PC-9 (cell line): ENCODE measurements at regions not wholly inside any gene's neighbourhood (a gene's known extent, or its start where the extent isn't known, plus 50 kb on each side); places are given as distances from the start of the nearest gene placed in this dataset.

Source experiments
- BruUV-seq: library from RNA; stranded (reverse); fragments of 400-500 nt; replicated peaks from 2 replicates; lab custom pipeline; 2021; lab: Mats Ljungman, UMichigan
- CTCF ChIA-PET: fragments of 300-600 bp; sonication (Branson Sonifier 250); formaldehyde crosslinking; loops from one replicate; lab custom pipeline; 2022; ENCODE audit warnings: antibody characterized with exemption; lab: Charles Lee
- POLR2A ChIA-PET: fragments of 300-600 bp; sonication (Branson Sonifier 250); formaldehyde crosslinking; loops from one replicate; lab custom pipeline; 2022; ENCODE audit warnings: antibody characterized with exemption; ENCODE audit not compliant: unreplicated experiment; lab: Charles Lee
- DNase-seq, 2 experiments: peaks; one replicate each; pipeline versions ENCODE4 v3.0.0 to v3.0.0-alpha.2; 2015 to 2022; ENCODE audit warnings: mixed read lengths in 1 of 2
- H2AFZ ChIP-seq: fragments of 200-600 bp; sonication (generic); 2 replicates; pipeline ENCODE4 v1.8.1; 2017; ENCODE audit warnings: antibody characterized with exemption
- H3F3A ChIP-seq: fragments of 200-600 bp; sonication (generic); 2 replicates; pipeline ENCODE4 v1.8.1; 2017; ENCODE audit warnings: antibody characterized with exemption, mild to moderate bottlenecking, low read depth; ENCODE audit not compliant: insufficient read depth
- H3K27ac ChIP-seq: fragments of 200-600 bp; sonication (generic); 2 replicates; pipeline ENCODE4 v1.6.1; 2016; ENCODE audit warnings: mixed run types
- H3K27me3 ChIP-seq: fragments of 200-600 bp; sonication (generic); 2 replicates; pipeline ENCODE4 v1.6.1; 2016; ENCODE audit warnings: low read depth, mixed run types; ENCODE audit not compliant: insufficient read depth
- H3K36me3 ChIP-seq: fragments of 200-600 bp; sonication (generic); 2 replicates; pipeline ENCODE4 v1.6.1; 2016; ENCODE audit warnings: low read depth, mixed run types
- H3K4me1 ChIP-seq: fragments of 200-600 bp; sonication (generic); replicated peaks from 2 replicates; pipeline ENCODE4 v1.6.1; 2016; ENCODE audit warnings: mixed run types; ENCODE audit not compliant: insufficient read depth
- H3K4me2 ChIP-seq: fragments of 200-600 bp; sonication (generic); 2 replicates; pipeline ENCODE4 v1.6.1; 2017; ENCODE audit warnings: mixed run types
- H3K4me3 ChIP-seq: fragments of 200-600 bp; sonication (generic); 2 replicates; pipeline ENCODE4 v1.6.1; 2016; ENCODE audit warnings: mixed run types
- H3K79me2 ChIP-seq: fragments of 200-600 bp; sonication (generic); 2 replicates; pipeline ENCODE4 v1.6.1; 2017; ENCODE audit warnings: low read depth, mixed run types
- H3K9me2 ChIP-seq: fragments of 200-600 bp; sonication (generic); 2 replicates; pipeline ENCODE4 v1.8.1; 2017; ENCODE audit warnings: mild to moderate bottlenecking; ENCODE audit not compliant: insufficient read depth
- H3K9me3 ChIP-seq: fragments of 200-600 bp; sonication (generic); 2 replicates; pipeline ENCODE4 v1.8.1; 2016; ENCODE audit warnings: low read depth; ENCODE audit not compliant: insufficient read depth
- H4K20me1 ChIP-seq: fragments of 200-600 bp; sonication (generic); 2 replicates; pipeline ENCODE4 v1.8.1; 2017; ENCODE audit not compliant: insufficient read depth
- EZH2 ChIP-seq: fragments of 200-600 bp; sonication (generic); IDR thresholded peaks from 2 replicates; pipeline ENCODE4 v1.8.0; 2017; ENCODE audit warnings: antibody characterized with exemption, low read depth
- intact Hi-C: fragments of 100-400 bp; cut with micrococcal nuclease; formaldehyde crosslinking; loops from one replicate; pipeline ENCODE4 v1.10.0; 2022; ENCODE audit not compliant: unreplicated experiment
- TF ChIP-seq, protein P1 (sequence below): fragments of 200-600 bp; sonication (generic); conservative IDR thresholded peaks from 2 replicates; pipeline ENCODE4 v1.6.1; 2017; ENCODE audit warnings: mixed run types, antibody characterized with exemption, mild to moderate bottlenecking, moderate library complexity

DNA sequence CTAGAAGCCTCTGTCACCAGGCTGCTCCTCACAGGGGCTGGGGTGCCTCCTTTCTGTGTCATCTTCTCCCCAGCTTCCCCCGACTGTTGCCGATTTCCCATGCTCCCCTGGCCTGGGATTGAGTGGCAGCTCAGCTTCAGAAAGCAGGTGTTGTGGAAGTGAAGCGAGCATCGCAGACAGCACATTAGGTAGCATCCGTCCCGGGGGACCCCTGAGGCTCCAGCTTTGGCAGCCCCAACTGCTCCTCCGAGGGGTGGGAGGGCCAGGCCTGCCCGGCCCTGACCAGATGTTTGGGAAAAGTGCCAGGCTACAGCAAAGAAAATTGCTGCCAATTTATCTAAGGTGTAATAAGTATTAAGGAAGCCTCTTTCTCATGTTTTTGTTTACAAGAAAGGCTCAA is 1045.6 kb downstream of the BCL11B start:
- Histone ChIP-seq H2AFZ (no peak overlapping the region), H3K4me2 (no peak overlapping the region), H3K27ac (no peak overlapping the region), H3K4me3 (no peak overlapping the region), H3K9me2 (no peaks in the 10 kb centered on the region), H3K4me1 (no peaks in the 10 kb centered on the region), H3K79me2 (no peaks in the 10 kb centered on the region), H4K20me1 (no peaks in the 10 kb centered on the region), H3K36me3 (no peaks in the 10 kb centered on the region), H3K9me3 (no peaks in the 10 kb centered on the region), H3F3A (no peaks in the 10 kb centered on the region), H3K27me3 (no peaks in the 10 kb centered on the region)
- intact Hi-C loops, result no loop called here
- CTCF ChIA-PET, result no interaction called here
- POLR2A ChIA-PET, result no interaction called here
- BruUV-seq, result no TSS peak
- DNase-seq, result no peak
- TF ChIP-seq, protein P1, sequence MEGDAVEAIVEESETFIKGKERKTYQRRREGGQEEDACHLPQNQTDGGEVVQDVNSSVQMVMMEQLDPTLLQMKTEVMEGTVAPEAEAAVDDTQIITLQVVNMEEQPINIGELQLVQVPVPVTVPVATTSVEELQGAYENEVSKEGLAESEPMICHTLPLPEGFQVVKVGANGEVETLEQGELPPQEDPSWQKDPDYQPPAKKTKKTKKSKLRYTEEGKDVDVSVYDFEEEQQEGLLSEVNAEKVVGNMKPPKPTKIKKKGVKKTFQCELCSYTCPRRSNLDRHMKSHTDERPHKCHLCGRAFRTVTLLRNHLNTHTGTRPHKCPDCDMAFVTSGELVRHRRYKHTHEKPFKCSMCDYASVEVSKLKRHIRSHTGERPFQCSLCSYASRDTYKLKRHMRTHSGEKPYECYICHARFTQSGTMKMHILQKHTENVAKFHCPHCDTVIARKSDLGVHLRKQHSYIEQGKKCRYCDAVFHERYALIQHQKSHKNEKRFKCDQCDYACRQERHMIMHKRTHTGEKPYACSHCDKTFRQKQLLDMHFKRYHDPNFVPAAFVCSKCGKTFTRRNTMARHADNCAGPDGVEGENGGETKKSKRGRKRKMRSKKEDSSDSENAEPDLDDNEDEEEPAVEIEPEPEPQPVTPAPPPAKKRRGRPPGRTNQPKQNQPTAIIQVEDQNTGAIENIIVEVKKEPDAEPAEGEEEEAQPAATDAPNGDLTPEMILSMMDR, result no peak
- TF ChIP-seq EZH2, result no peak

DNA sequence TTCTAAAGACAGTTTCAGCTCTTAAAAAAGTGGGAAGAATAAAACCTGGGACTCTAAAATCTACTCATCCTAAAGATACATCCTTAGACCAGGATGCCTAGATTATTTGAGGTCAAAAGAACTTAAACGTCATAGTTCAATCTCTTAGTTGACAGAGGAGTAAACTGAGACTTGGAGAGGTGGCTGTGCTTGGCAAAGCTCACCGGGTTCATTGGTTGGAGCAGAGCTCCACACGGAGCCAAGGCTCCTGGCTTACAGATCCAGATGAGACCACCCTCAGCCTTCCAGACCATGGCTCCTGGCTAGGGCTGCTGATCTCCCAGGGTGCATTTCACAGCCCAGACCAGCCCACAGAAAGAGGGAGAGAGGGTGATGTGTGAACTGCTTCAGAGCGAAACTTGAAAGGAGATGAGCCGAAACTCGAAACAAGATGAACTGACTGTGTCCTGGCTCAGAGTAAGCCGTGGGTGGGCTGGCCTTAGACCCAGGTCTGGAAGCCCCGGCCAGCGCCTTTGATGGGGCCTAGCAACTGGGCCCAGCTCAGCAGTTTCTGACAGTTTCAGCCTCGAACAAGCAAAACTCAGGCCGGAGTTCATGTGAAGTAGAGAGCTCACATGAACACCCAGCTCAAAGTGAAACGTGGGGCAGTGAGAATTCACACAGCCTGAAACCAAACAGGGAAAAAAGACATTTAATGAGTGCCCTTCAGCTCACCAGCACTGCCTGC is 1044.8 kb downstream of the BCL11B start:
- H3K9me3 ChIP-seq, result no peaks in the 10 kb centered on the region
- H3K4me3 ChIP-seq, result no peak overlapping the region
- H3K9me2 ChIP-seq, result no peaks in the 10 kb centered on the region
- no peaks in the 10 kb centered on the region for H3K4me1 ChIP-seq
- no peak for TF ChIP-seq EZH2
- TF ChIP-seq, protein P1, result no peak
- H4K20me1 ChIP-seq, result no peaks in the 10 kb centered on the region
- intact Hi-C loops, result no loop called here
- H3F3A ChIP-seq, result no peaks in the 10 kb centered on the region
- no peaks in the 10 kb centered on the region for H3K79me2 ChIP-seq
- no peaks in the 10 kb centered on the region for H3K36me3 ChIP-seq
- ChIA-PET POLR2A (no interaction called here), CTCF (no interaction called here)
- no peaks in the 10 kb centered on the region for H3K27me3 ChIP-seq
- no peak overlapping the region for H2AFZ ChIP-seq
- no TSS peak for BruUV-seq
- H3K27ac ChIP-seq, result no peak overlapping the region
- no peak overlapping the region for H3K4me2 ChIP-seq
- no peak for DNase-seq

DNA sequence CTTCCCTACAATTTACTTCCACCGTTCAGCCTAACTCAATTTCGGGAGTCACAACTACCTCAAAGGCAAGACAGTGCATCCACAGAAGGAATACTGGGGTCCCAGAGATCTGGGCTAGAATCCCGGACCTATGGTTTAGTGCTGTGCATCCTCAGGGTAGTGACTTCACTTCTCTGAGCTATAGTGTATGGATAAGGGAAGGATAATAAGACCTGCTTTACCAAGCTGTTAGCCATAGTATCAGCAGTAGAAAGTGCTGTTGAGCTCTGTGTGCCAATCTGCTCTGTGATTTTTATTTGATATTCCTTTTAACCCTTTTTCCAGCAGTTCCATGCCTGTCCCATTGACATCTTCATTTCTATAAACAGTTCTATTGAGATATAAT is 1044.3 kb downstream of the BCL11B start:
- Histone ChIP-seq H2AFZ (no peak overlapping the region), H3F3A (no peaks in the 10 kb centered on the region), H3K27me3 (no peaks in the 10 kb centered on the region), H3K4me1 (no peaks in the 10 kb centered on the region), H4K20me1 (no peaks in the 10 kb centered on the region), H3K9me2 (no peaks in the 10 kb centered on the region), H3K4me2 (no peak overlapping the region), H3K27ac (no peak overlapping the region), H3K36me3 (no peaks in the 10 kb centered on the region), H3K9me3 (no peaks in the 10 kb centered on the region), H3K79me2 (no peaks in the 10 kb centered on the region), H3K4me3 (no peak overlapping the region)
- intact Hi-C loops, result no loop called here
- no TSS peak for BruUV-seq
- ChIA-PET POLR2A (no interaction called here), CTCF (no interaction called here)
- no peak for DNase-seq
- TF ChIP-seq, protein P1, result no peak
- TF ChIP-seq EZH2, result no peak
